ENCODE measurements at regions not wholly inside any gene's neighbourhood (a gene's known extent, or its start where the extent isn't known, plus 50 kb on each side); places are given as distances from the start of the nearest gene placed in this dataset.
"Not testable (repeated sequence)": the region's sequence is repeated elsewhere in the genome, so short reads cannot be mapped to it uniquely, and the experiment has no call there.

DNA sequence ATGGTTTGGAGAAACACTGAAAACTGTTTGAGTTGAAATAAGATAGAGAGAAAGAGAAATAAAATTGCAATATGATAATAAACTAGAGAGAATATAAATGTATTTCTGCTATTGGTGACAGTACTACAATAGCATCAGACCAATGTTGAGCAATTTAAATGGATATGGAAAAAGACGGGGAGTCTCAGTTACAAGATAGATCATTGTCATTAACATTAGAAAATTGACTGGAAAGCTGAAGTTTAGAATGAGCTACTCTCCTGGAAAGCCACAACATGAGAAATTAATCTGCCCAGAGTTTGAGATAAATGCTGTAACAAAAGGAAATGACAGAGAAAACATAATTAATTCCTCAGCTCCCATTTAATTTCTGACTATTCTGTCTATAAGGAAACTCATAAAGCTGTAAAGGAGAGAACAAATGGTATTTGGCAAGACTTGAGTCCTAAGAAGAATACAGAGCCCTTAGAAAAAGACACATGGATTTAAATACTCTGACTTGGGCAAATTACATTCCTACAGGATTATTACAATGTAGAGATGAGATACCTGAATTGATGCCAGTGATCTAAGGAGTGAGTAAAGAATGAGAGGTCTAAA is 624.5 kb upstream of the CHD1 start:
- DNase-seq: no peak

GRCh38 chr5:99544356-99544755 is 615.5 kb upstream of the CHD1 start:
- DNase-seq: no peak

GRCh38 chr5:99543841-99544240 is 615.0 kb upstream of the CHD1 start:
- DNase-seq: no peak

DNA sequence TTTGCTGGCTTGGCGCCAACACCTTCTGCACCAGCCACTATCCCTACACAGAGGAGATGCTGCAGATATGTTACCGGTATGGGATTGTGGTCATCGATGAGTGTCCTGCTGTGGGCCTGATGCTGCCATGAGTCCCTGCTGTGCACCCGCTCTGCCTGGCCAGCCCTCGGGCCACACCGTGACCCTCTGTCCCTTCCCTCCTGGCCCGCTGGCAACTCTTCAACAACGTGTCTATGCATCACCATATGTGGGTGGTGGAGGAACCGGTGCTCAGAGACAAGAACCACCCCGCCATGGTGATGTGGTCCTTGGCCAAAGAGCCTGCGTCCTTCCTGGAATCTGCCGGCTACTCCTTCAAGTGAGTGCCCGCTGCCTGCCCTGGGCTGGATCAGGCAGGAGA is 605.4 kb upstream of the CHD1 start:
- not testable (repeated sequence) for DNase-seq

DNA sequence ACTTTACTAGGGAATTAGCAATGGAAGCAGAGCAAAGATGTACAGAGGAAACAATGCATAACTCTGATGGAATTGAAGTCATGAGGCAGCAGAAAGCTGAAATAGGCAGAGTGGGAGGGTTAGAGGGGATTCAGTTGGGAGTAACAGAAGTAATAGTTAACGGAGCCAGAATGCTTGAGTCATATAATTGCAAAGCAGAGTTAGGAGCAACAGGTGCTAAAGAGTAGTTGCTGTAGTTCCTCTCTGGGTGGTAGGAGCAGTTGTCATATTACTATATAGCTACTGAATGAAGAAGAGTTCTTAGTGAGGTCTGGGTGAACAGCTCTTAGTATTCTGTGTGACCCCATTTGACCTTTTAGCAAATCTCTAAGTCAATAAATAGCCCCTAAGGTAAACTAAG is 592.9 kb upstream of the CHD1 start:
- DNase-seq: not testable (repeated sequence)

DNA sequence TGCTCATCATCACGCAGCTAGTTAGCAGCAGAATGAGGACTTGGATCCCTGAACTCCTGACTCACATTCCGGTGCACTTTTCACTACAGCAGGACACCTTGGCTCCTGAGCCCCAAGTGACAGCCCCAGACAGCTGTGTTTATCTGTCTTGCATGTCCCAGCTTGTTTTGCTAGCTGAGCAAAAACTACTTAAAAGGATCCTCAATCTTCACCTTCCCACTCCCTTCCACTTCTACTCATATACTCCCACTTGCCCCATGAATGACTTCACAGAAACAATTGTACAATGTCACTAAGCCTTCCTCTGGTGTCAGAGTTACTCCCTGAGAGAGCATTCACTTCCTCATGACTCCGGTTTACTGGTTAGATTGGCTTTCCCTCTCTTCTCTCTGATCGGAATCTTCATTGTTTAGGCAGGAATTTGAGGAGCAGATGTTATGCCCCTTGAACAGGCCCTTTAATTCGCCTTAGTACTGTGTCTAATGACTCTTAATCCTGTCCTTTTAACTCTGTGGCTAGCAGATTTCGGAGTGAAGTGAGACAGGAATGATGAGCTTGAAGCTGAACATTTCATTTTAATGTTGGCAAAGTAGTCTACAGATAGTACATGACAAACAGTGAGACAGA is 587.2 kb upstream of the CHD1 start:
- DNase-seq: not testable (repeated sequence)

DNA sequence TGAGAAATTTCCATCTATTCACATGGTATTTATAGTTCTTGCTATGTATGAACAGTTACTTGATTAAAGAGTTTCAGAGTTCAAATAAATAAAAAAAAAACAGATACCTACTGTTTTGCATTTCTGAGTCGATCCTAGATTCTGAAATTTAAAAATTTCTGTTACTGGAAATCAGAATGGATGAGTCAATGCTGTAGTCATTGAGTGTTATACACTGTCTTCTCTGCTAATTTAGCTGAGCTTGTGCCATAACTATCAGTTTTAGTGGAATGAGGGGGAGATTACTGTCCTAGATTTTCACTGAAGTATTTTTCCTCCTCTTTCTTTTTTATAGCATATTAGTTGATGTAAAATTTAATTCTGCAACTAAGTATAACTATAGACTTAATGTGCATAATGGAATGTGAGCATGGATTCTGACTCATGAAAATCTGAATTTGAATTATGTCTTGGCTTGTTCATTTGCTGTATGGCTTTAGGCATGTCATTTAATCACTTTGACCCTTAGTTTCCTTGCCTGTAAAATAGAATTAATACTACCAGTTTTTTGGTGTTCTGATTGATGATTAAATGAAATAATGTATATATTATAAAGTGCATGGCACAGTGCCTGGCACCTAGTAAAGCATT is 581.5 kb upstream of the CHD1 start:
- not testable (repeated sequence) for DNase-seq

- not testable (repeated sequence) for DNase-seq
These were observed 580.3 kb upstream of the CHD1 start for GRCh38 chr5:99509064-99509463.

DNA sequence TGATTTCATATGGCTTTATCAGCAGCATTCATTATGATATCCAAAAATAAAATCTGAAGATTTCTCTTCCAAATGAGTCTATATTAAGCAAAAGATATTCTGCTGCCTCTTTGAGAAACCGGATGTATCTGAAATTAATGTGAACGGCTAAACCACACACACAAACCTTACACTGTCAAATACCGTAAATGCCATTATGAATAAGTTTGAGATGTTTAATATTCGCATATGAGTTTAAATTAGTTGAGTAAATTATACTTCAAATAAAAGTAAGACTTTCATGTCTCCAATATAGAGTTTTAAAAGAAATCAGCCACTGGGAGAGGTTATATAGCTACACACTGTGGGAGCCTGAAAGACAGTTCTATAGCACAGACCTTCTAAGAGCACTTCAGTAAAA is 566.6 kb upstream of the CHD1 start:
- DNase-seq: not testable (repeated sequence)

GRCh38 chr5:99478450-99478849 is 549.6 kb upstream of the CHD1 start:
- not testable (repeated sequence) for DNase-seq

DNA sequence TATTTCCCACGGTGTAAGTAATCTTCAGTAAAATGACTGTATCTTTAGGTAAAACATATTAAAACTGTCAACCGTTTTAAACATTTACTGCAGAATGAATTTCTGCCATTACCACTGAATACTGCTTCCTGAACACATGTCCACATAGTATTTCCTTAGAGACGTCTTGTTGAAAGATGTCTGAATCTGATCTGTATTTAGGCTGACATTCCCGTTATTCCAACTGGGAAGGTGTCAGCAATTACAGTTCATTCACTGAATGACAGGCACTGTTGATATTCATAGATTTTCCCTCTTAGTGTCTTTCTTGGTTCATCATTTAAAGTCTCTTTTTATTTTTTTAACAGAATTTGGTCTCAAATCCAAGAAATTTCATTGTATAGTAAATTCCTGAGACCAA is 544.5 kb upstream of the CHD1 start:
- DNase-seq: not testable (repeated sequence)

DNA sequence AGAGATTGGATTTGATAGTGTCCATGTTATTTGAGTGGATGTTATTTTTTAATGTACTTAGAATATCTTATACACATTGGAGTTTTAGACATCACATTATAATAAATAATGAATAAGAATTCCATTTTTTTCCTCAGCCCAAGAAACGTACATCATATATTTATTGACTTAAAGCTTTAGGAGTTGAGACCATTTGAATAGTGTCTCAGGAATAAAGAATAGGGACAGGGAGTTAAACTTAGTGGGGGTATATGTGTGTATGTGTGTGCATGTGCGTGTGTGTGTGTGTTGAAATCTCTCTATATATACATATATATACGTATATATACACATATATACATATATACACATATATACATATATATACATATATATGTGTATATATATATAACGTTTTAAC is 542.9 kb upstream of the CHD1 start:
- not testable (repeated sequence) for DNase-seq

DNA sequence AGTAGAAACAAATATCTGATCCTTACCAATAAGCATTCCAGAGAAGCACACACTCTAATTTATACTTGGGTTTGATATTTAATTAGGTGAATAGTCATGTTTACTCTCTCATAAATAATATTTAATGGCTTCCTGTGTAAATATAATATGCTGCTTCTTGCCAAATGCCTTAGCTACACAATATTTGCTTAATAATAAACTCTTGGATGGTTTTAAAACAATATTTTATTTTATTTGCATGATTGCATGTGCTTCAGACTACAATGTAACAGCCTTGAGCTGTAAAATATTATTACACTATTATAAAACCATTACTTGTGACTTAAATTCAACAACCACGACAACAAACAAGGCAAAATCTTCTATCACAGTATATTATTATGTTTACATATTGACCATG is 542.4 kb upstream of the CHD1 start:
- DNase-seq: not testable (repeated sequence)

DNA sequence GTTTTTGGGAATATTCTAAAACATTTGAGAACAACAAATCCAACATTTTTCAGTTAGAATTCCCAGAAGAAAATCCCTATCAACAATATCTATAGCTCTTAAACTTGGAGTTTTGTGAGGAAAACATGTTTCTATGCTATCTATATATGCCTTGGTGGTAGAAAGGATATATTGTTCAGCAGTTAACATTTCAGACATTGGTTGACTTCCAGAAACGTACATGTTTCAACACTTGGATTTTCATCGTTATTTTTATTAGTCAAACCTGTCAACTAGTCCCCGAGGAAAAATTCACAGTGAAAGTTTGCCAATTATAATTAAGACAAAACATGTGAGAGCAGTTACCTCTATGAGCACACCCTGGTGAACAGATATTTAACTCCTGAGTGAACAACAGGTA is 541.8 kb upstream of the CHD1 start:
- not testable (repeated sequence) for DNase-seq

DNA sequence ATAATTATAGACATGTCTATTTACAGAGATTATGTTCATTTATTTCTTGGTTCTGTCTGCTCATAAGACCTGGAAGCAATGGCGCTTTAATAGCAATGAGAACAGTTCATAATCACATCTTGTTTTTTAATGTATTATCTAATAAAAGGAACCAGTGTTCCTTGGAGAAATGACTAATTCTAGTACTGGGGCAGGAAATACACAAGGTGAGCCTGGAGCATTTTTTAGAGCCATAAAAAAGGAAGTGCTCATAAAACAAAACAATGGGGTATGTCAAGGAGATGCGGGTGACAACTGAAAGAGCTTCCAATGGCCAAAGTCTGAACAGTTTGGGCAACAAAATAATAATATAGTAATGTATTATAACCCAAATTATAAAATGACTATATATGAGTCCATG is 531.9 kb upstream of the CHD1 start:
- no peak for DNase-seq

DNA sequence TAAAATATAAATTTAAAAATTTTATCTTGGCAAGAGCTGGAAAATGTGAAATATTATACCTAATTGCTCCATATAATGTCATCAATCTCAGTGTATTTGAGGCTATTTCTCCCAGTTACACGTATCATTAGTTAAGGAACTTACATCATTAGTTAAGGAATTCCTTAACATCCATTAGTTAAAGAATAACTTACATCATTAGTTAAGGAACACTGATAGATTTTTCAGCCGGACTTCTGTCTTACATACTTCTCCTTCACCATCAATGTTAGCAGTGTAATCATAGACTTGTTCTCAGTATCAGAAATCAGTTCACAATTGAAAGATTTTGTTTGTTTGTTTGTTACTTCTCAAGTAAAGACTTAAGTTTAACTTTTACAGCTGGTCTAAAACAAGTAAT is 524.4 kb upstream of the CHD1 start:
- DNase-seq: no peak

GRCh38 chr5:99449786-99450185 is 521.0 kb upstream of the CHD1 start:
- no peak for DNase-seq

DNA sequence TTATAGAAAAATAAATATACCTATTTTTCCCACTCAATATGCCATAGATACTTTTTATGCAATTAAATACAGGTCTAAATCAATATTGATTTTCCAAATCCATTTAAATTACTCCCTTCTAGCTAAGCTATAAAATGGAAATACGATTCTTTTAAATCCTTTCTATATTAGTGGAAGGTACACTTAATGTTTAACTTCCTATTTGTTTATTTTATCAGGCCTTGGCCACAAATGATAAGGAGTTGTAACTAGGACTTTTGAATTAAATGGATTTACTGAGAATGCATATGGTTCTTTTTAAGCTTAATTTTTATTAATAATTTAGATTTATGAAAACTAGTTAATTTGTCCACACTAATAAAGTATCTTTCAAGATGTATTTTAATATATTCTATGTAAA is 517.0 kb upstream of the CHD1 start:
- DNase-seq: no peak

DNA sequence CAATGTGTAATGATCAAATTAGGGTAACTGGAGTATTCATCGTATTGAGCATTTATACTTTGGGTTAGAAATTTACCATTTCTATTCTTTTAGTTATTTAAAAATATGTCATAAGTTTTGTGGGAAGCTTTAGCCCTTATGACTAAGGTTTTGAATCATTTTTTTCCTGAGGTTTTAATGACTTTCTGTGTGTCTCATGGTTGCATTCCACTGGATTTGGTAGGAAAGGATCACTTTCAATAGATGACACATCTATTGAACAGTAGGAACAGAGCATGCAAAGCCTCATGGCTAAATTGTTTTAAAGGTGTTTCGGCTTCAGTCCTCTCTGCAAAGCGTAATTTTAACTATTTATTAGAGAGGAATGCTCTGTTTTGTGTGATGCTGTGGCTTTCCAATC is 512.4 kb upstream of the CHD1 start:
- DNase-seq: no peak

DNA sequence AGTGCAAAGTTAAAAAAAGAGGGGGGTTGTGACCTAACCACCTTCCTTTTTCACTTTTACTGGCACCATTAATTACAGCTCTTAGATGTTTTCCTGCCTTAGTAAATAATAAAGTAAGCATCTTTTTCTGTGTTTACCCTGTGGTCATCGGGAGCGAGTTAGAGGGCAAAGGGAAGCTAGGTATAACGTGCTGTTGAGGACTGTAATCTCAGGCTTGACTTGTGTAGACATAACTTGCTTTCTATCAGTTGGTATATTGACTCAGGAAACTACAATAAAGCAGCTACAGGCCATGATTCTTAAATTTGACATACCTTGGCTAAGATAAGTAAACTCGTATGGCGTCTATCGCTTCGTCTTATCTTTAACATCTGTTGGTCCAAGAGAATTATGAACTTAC is 509.8 kb upstream of the CHD1 start:
- no peak for DNase-seq

DNA sequence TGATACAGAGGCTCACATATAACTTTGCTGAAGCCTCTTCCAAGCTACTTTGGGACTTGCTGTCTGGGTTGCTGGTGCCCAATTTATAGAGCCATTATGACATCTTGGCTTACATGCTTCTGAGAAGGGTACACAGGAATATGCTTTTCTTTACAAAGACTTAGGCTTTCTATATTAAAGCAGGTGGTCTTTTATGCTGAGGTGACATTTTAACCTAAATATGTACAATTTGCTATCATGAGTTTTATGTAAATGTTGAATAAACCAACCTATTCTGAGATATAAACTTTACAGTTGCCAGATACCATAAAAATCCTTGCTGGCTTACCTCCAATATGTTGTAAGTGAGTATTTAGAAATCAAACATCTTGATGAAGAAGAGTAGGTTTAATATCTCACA is 509.2 kb upstream of the CHD1 start:
- DNase-seq: no peak

DNA sequence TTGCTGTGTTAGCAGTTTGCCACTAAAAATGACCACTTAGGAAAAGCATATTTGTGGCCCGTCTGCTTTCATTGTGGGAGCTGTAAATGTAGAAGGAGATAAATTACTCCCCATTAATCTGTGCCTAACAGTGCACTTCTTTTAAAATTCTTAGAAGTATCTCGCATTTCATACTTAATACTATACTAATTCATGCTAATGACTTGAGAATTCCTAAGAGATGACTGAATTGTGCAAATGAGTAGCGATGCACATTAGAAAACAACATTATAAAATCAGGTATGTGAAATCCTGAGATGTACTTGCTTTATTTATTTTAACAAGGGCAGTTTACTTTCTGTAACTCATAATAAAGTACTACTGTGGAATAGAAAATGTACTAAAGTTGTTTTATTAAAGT is 494.6 kb upstream of the CHD1 start:
- DNase-seq: not testable (repeated sequence)

- not testable (repeated sequence) for DNase-seq
These were observed 489.8 kb upstream of the CHD1 start for GRCh38 chr5:99418640-99419039.

GRCh38 chr5:99410386-99410785 is 481.6 kb upstream of the CHD1 start:
- DNase-seq: not testable (repeated sequence)

All from NCI-H146 (cell line).